H9 (cell line): ENCODE measurements at regions not wholly inside any gene's neighbourhood (a gene's known extent, or its start where the extent isn't known, plus 50 kb on each side); places are given as distances from the start of the nearest gene placed in this dataset.

Experiments used
- DNase-seq: peaks from one replicate; pipeline ENCODE4 v3.0.0-alpha.2; 2017
- H2AFZ ChIP-seq: one replicate; pipeline ENCODE4 v1.6.1; 2013; ENCODE audit warnings: mild to moderate bottlenecking, low read length, control low read depth, moderate library complexity
- H2AK5ac ChIP-seq: 2 replicates; pipeline ENCODE4 v1.6.1; 2013; ENCODE audit warnings: low read length, control low read depth, mixed read lengths; ENCODE audit not compliant: insufficient read length
- H2BK120ac ChIP-seq: one replicate; pipeline ENCODE4 v1.6.1; 2013; ENCODE audit warnings: low read depth, mild to moderate bottlenecking, low read length, control low read depth, inconsistent platforms; ENCODE audit not compliant: poor library complexity, severe bottlenecking
- H2BK12ac ChIP-seq: 2 replicates; pipeline ENCODE4 v1.6.1; 2013; ENCODE audit warnings: low read length, control low read depth, mixed read lengths, low read depth; ENCODE audit not compliant: insufficient read length
- H2BK15ac ChIP-seq: 2 replicates; pipeline ENCODE4 v1.6.1; 2013; ENCODE audit warnings: low read depth, low read length, control low read depth
- H2BK20ac ChIP-seq: one replicate; pipeline ENCODE4 v1.6.1; 2013; ENCODE audit warnings: low read depth, mild to moderate bottlenecking, low read length, control low read depth, inconsistent platforms; ENCODE audit not compliant: poor library complexity, severe bottlenecking
- H2BK5ac ChIP-seq: 2 replicates; pipeline ENCODE4 v1.6.1; 2013; ENCODE audit warnings: low read length, control low read depth, mixed read lengths; ENCODE audit not compliant: insufficient read length
- H3K14ac ChIP-seq: 2 replicates; pipeline ENCODE4 v1.6.1; 2013; ENCODE audit warnings: low read length, control low read depth; ENCODE audit not compliant: insufficient read depth
- H3K18ac ChIP-seq: 2 replicates; pipeline ENCODE4 v1.6.1; 2013; ENCODE audit warnings: low read depth, mild to moderate bottlenecking, mixed read lengths, low read length, control low read depth; ENCODE audit not compliant: insufficient read length
- H3K23ac ChIP-seq: 2 replicates; pipeline ENCODE4 v1.6.1; 2013; ENCODE audit warnings: low read length, control low read depth, mixed read lengths, low read depth; ENCODE audit not compliant: insufficient read length
- H3K23me2 ChIP-seq: 2 replicates; pipeline ENCODE4 v1.6.1; 2013; ENCODE audit warnings: low read depth, mild to moderate bottlenecking, mixed read lengths, low read length, control low read depth; ENCODE audit not compliant: insufficient read length, poor library complexity, severe bottlenecking
- H3K27ac ChIP-seq: 2 replicates; pipeline ENCODE4 v1.5.1; 2013; ENCODE audit warnings: low read length, control low read depth, mixed read lengths, low read depth; ENCODE audit not compliant: insufficient read length
- H3K27me3 ChIP-seq: 2 replicates; pipeline ENCODE4 v1.6.1; 2013; ENCODE audit warnings: low read length, control low read depth, inconsistent platforms; ENCODE audit not compliant: insufficient read depth
- H3K4ac ChIP-seq: 2 replicates; pipeline ENCODE4 v1.6.1; 2013; ENCODE audit warnings: low read depth, mild to moderate bottlenecking, control low read depth, inconsistent platforms, low read length, moderate library complexity
- H3K4me1 ChIP-seq: 2 replicates; pipeline ENCODE4 v1.6.1; 2013; ENCODE audit warnings: low read length, control low read depth, inconsistent platforms; ENCODE audit not compliant: insufficient read depth
- H3K4me2 ChIP-seq: 2 replicates; pipeline ENCODE4 v1.6.1; 2013; ENCODE audit warnings: low read length, control low read depth, mixed read lengths; ENCODE audit not compliant: insufficient read length, insufficient read depth
- H3K56ac ChIP-seq: 2 replicates; pipeline ENCODE4 v1.6.1; 2013; ENCODE audit warnings: low read depth, mild to moderate bottlenecking, mixed read lengths, low read length, control low read depth; ENCODE audit not compliant: insufficient read length
- H3K79me1 ChIP-seq: 2 replicates; pipeline ENCODE4 v1.6.1; 2013; ENCODE audit warnings: low read depth, mild to moderate bottlenecking, moderate library complexity, low read length, control low read depth, inconsistent platforms; ENCODE audit not compliant: insufficient read depth, poor library complexity, severe bottlenecking
- H3K79me2 ChIP-seq: 2 replicates; pipeline ENCODE4 v1.6.1; 2013; ENCODE audit warnings: low read length, control low read depth, inconsistent platforms; ENCODE audit not compliant: insufficient read depth
- H3K9ac ChIP-seq: 2 replicates; pipeline ENCODE4 v1.6.1; 2013; ENCODE audit warnings: low read length, control low read depth, mixed read lengths; ENCODE audit not compliant: insufficient read length; ENCODE audit errors: extremely low read depth
- H3K9me3 ChIP-seq: one replicate; pipeline ENCODE4 v1.6.1; 2013; ENCODE audit warnings: low read depth, low read length, inconsistent platforms; ENCODE audit not compliant: control insufficient read depth
- H3T11ph ChIP-seq: one replicate; pipeline ENCODE4 v1.6.1; 2013; ENCODE audit warnings: mild to moderate bottlenecking, low read length, control low read depth, inconsistent platforms
- H4K20me1 ChIP-seq: one replicate; pipeline ENCODE4 v1.6.1; 2013; ENCODE audit not compliant: control insufficient read depth, insufficient read length, insufficient read depth
- H4K5ac ChIP-seq: 2 replicates; pipeline ENCODE4 v1.6.1; 2013; ENCODE audit warnings: low read depth, mild to moderate bottlenecking, mixed read lengths, low read length, control low read depth; ENCODE audit not compliant: insufficient read length
- H4K8ac ChIP-seq: replicated peaks from 2 replicates; pipeline ENCODE4 v1.6.1; 2013; ENCODE audit warnings: low read length, control low read depth, mixed read lengths, low read depth; ENCODE audit not compliant: insufficient read length
- H4K91ac ChIP-seq: 2 replicates; pipeline ENCODE4 v1.6.1; 2013; ENCODE audit warnings: low read depth, mild to moderate bottlenecking, moderate library complexity, mixed read lengths, low read length, control low read depth; ENCODE audit not compliant: insufficient read length
- H3K27ac Mint-ChIP-seq, 3 experiments: 2 replicates in 2 of 3; 3 replicates in 1 of 3; pipeline ENCODE4 v1.8.0; 2020 to 2021; ENCODE audit warnings: mixed read lengths in 3 of 3, mild to moderate bottlenecking in 1 of 3, moderate library complexity in 1 of 3
- H3K27me3 Mint-ChIP-seq: 2 replicates; pipeline ENCODE4 v1.8.0; 2021; ENCODE audit warnings: low read depth, mild to moderate bottlenecking, moderate library complexity, mixed read lengths
- H3K36me3 Mint-ChIP-seq, 3 experiments: 2 replicates in 2 of 3; 3 replicates in 1 of 3; pipeline ENCODE4 v1.8.0; 2020 to 2021; ENCODE audit warnings: low read depth in 3 of 3, mixed read lengths in 3 of 3; ENCODE audit not compliant: insufficient read depth in 1 of 3
- H3K4me1 Mint-ChIP-seq, 2 experiments: 2 replicates each; pipeline ENCODE4 v1.8.0; 2020; ENCODE audit warnings: mixed read lengths in 2 of 2
- H3K4me3 Mint-ChIP-seq, 2 experiments: 2 replicates in 1 of 2; 3 replicates in 1 of 2; pipeline ENCODE4 v1.8.0; 2020 to 2021; ENCODE audit warnings: mild to moderate bottlenecking in 2 of 2, mixed read lengths in 2 of 2, moderate library complexity in 1 of 2
- H3K9me3 Mint-ChIP-seq, 2 experiments: 2 replicates in 1 of 2; 3 replicates in 1 of 2; pipeline ENCODE4 v1.8.0; 2020; ENCODE audit warnings: mild to moderate bottlenecking in 2 of 2, mixed read lengths in 2 of 2, moderate library complexity in 1 of 2
- CTCF ChIP-seq: fragments of 200-600 bp; sonication (generic); conservative IDR thresholded peaks from 3 replicates; pipeline ENCODE4 v1.8.0; 2021; ENCODE audit warnings: antibody characterized with exemption, mild to moderate bottlenecking

GRCh38 chr1:73556270-73556669 lies 641.7 kb downstream of the LRRIQ3 start:
- Histone ChIP-seq H3K18ac (no peak overlapping the region), H2BK5ac (no peak overlapping the region), H3K14ac (no peak overlapping the region), H3K56ac (no peak overlapping the region), H3K79me1 (no peaks in the 10 kb centered on the region), H3K79me2 (no peaks in the 10 kb centered on the region), H3K23me2 (no peaks in the 10 kb centered on the region), H3K4me1 (no peaks in the 10 kb centered on the region), H3K9me3 (peaks cover 4% of the 10 kb centered on the region), H3K4ac (no peak overlapping the region), H2BK12ac (no peak overlapping the region), H3K4me2 (no peak overlapping the region), H4K91ac (no peak overlapping the region), H2BK20ac (no peak overlapping the region), H2BK120ac (no peak overlapping the region), H3T11ph (no peak overlapping the region), H2AFZ (no peak overlapping the region), H3K27ac (no peak overlapping the region), H2AK5ac (no peak overlapping the region), H3K23ac (no peak overlapping the region), H3K27me3 (no peaks in the 10 kb centered on the region), H4K5ac (no peak overlapping the region), H3K9ac (no peak overlapping the region), H4K8ac (no peak overlapping the region), H2BK15ac (no peak overlapping the region), H4K20me1 (no peaks in the 10 kb centered on the region)
- Mint-ChIP-seq H3K9me3 (peaks cover 33 to 35% of the 10 kb centered on the region in 2 experiments), H3K4me3 (no peak overlapping the region), H3K27ac (no peak overlapping the region), H3K36me3 (peaks cover 6 to 27% (median 9%) of the 10 kb centered on the region in 3 experiments), H3K27me3 (no peaks in the 10 kb centered on the region; the same call in 1 of the 2 replicates), H3K4me1 (no peaks in the 10 kb centered on the region)
- no peak for DNase-seq
- no peak for TF ChIP-seq CTCF
